PC-3 (cell line): ENCODE measurements at regions not wholly inside any gene's neighbourhood (a gene's known extent, or its start where the extent isn't known, plus 50 kb on each side); places are given as distances from the start of the nearest gene placed in this dataset.

ENCODE experiments used
- EZH2 ChIP-seq: fragments of 300-600 bp; sonication (generic); IDR thresholded peaks from one replicate; pipeline ENCODE4 v1.6.1; 2017; ENCODE audit warnings: antibody characterized with exemption, mild to moderate bottlenecking, low read length; ENCODE audit not compliant: unreplicated experiment
- TF ChIP-seq, protein P1 (sequence below): fragments of 300-600 bp; sonication (generic); conservative IDR thresholded peaks from 2 replicates; pipeline ENCODE4 v1.5.1; 2017; ENCODE audit warnings: antibody characterized with exemption, low read depth, mild to moderate bottlenecking, low read length

DNA sequence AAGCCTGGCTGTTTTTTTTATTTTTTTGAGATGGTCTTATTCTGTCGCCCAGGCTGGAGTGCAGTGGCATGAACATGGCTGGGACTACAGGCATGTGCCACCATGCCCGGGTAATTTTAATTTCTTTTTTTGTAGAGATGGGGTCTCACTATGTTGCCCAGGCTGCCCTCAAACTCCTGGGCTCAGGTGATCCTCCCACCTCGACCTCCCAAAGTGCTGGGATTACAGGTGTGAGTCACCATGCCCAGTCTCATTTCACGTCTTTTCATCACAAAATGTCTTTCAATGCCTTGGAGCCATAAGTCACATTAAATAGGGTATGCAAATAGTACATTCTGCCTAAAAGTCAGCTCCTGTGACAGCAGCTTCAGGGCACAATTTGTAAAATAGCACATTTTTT, 52.8 kb downstream of the SOX2 start:
- TF ChIP-seq, protein P1, sequence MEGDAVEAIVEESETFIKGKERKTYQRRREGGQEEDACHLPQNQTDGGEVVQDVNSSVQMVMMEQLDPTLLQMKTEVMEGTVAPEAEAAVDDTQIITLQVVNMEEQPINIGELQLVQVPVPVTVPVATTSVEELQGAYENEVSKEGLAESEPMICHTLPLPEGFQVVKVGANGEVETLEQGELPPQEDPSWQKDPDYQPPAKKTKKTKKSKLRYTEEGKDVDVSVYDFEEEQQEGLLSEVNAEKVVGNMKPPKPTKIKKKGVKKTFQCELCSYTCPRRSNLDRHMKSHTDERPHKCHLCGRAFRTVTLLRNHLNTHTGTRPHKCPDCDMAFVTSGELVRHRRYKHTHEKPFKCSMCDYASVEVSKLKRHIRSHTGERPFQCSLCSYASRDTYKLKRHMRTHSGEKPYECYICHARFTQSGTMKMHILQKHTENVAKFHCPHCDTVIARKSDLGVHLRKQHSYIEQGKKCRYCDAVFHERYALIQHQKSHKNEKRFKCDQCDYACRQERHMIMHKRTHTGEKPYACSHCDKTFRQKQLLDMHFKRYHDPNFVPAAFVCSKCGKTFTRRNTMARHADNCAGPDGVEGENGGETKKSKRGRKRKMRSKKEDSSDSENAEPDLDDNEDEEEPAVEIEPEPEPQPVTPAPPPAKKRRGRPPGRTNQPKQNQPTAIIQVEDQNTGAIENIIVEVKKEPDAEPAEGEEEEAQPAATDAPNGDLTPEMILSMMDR, result no peak
- TF ChIP-seq EZH2, result no peak
